GM23338 (cell line): ENCODE measurements at regions not wholly inside any gene's neighbourhood (a gene's known extent, or its start where the extent isn't known, plus 50 kb on each side); places are given as distances from the start of the nearest gene placed in this dataset.

Experiments
- ATAC-seq: fragments of 200-7000 bp; cut with Tn5 transposase; 3 replicates; pipeline ENCODE4 v1.9.1; 2020
- DNase-seq: peaks from one replicate; pipeline ENCODE4 v3.0.0-alpha.2; 2015; ENCODE audit warnings: low spot score
- H2AFZ ChIP-seq: fragments of 200-600 bp; sonication (generic); 2 replicates; pipeline ENCODE4 v1.8.0; 2016; ENCODE audit warnings: antibody characterized with exemption, mild to moderate bottlenecking, moderate library complexity
- H3F3A ChIP-seq: fragments of 200-600 bp; sonication (generic); replicated peaks from 2 replicates; pipeline ENCODE4 v1.8.0; 2017; ENCODE audit warnings: antibody characterized with exemption, mixed run types, low read depth
- H3K27ac ChIP-seq: fragments of 200-600 bp; sonication (generic); 2 replicates; pipeline ENCODE4 v1.6.1; 2016; ENCODE audit warnings: low read depth
- H3K27me3 ChIP-seq: fragments of 200-600 bp; sonication (generic); 2 replicates; pipeline ENCODE4 v1.8.0; 2016; ENCODE audit warnings: mild to moderate bottlenecking, mixed run types, moderate library complexity; ENCODE audit not compliant: insufficient read depth
- H3K36me3 ChIP-seq: fragments of 200-600 bp; sonication (generic); 2 replicates; pipeline ENCODE4 v1.8.0; 2016; ENCODE audit warnings: mild to moderate bottlenecking; ENCODE audit not compliant: insufficient read depth
- H3K4me1 ChIP-seq: fragments of 200-600 bp; sonication (generic); 2 replicates; pipeline ENCODE4 v1.8.0; 2016; ENCODE audit warnings: mild to moderate bottlenecking, moderate library complexity; ENCODE audit not compliant: insufficient read depth
- H3K4me2 ChIP-seq: fragments of 200-600 bp; sonication (generic); 2 replicates; pipeline ENCODE4 v1.7.1; 2017; ENCODE audit warnings: mixed run types
- H3K4me3 ChIP-seq: fragments of 200-600 bp; sonication (generic); 2 replicates; pipeline ENCODE4 v1.6.1; 2016; ENCODE audit warnings: mixed run types
- H3K79me2 ChIP-seq: fragments of 200-600 bp; sonication (generic); replicated peaks from 2 replicates; pipeline ENCODE4 v1.8.0; 2017; ENCODE audit warnings: mild to moderate bottlenecking; ENCODE audit not compliant: insufficient read depth
- H3K9me2 ChIP-seq: fragments of 200-600 bp; sonication (generic); 2 replicates; pipeline ENCODE4 v1.8.0; 2017; ENCODE audit not compliant: insufficient read depth
- H4K20me1 ChIP-seq: fragments of 200-600 bp; sonication (generic); replicated peaks from 2 replicates; pipeline ENCODE4 v1.8.0; 2017; ENCODE audit warnings: mild to moderate bottlenecking; ENCODE audit not compliant: insufficient read depth
- H3K27ac Mint-ChIP-seq: 2 replicates; pipeline ENCODE4 v1.8.0; 2020; ENCODE audit warnings: inconsistent platforms, mild to moderate bottlenecking, moderate library complexity, mixed read lengths
- H3K27me3 Mint-ChIP-seq: 3 replicates; pipeline ENCODE4 v1.8.0; 2022; ENCODE audit warnings: low read depth, mild to moderate bottlenecking, moderate library complexity, mixed read lengths, inconsistent platforms; ENCODE audit not compliant: insufficient read depth, poor library complexity
- H3K36me3 Mint-ChIP-seq: 3 replicates; pipeline ENCODE4 v1.8.0; 2021; ENCODE audit warnings: low read depth, mild to moderate bottlenecking, inconsistent platforms, moderate library complexity, mixed read lengths
- H3K4me1 Mint-ChIP-seq: 3 replicates; pipeline ENCODE4 v1.8.0; 2020; ENCODE audit warnings: mild to moderate bottlenecking, inconsistent platforms, mixed read lengths
- H3K4me3 Mint-ChIP-seq: 3 replicates; pipeline ENCODE4 v1.8.0; 2021; ENCODE audit warnings: moderate library complexity, mild to moderate bottlenecking, inconsistent platforms, mixed read lengths
- H3K9me3 Mint-ChIP-seq: 3 replicates; pipeline ENCODE4 v1.8.0; 2020; ENCODE audit warnings: moderate library complexity, mild to moderate bottlenecking, inconsistent platforms, mixed read lengths
- CREB1 ChIP-seq: fragments of 250-450 bp; sonication (Bioruptor Pico); IDR thresholded peaks from 2 replicates; pipeline ENCODE4 v1.5.0; 2020; ENCODE audit warnings: low read depth, mild to moderate bottlenecking, moderate library complexity
- EZH2 ChIP-seq: fragments of 200-600 bp; sonication (generic); IDR thresholded peaks from one replicate; pipeline ENCODE4 v1.8.0; 2017; ENCODE audit warnings: antibody characterized with exemption, mild to moderate bottlenecking, low read depth; ENCODE audit not compliant: unreplicated experiment
- EZH2phosphoT487 ChIP-seq: fragments of 200-600 bp; sonication (generic); IDR thresholded peaks from one replicate; pipeline ENCODE4 v1.8.1; 2018; ENCODE audit warnings: antibody characterized with exemption; ENCODE audit not compliant: unreplicated experiment
- JUNB ChIP-seq: IDR thresholded peaks from one replicate; pipeline ENCODE4 v1.6.1; 2016; ENCODE audit warnings: antibody characterized with exemption; ENCODE audit not compliant: unreplicated experiment
- NANOG ChIP-seq: IDR thresholded peaks from 2 replicates; pipeline ENCODE4 v1.6.1; 2016; ENCODE audit warnings: antibody characterized with exemption, borderline replicate concordance
- POLR2AphosphoS5 ChIP-seq: IDR thresholded peaks from 2 replicates; pipeline ENCODE4 v1.6.1; 2016; ENCODE audit warnings: antibody characterized with exemption, low read depth
- STAT1 ChIP-seq: IDR thresholded peaks from one replicate; pipeline ENCODE4 v1.6.1; 2016; ENCODE audit warnings: antibody characterized with exemption; ENCODE audit not compliant: unreplicated experiment
- ZNF114 ChIP-seq: fragments of 250-450 bp; sonication (Bioruptor Pico); IDR thresholded peaks from 2 replicates; pipeline ENCODE4 v1.5.0; 2020; ENCODE audit warnings: mild to moderate bottlenecking, moderate library complexity
- ZNF331 ChIP-seq: fragments of 250-450 bp; sonication (Bioruptor Pico); IDR thresholded peaks from 2 replicates; pipeline ENCODE4 v1.5.0; 2020; ENCODE audit warnings: low read depth, mild to moderate bottlenecking, moderate library complexity
- TF ChIP-seq, protein P1 (sequence below): IDR thresholded peaks from 2 replicates; pipeline ENCODE4 v1.6.1; 2016; ENCODE audit warnings: antibody characterized with exemption
- TF ChIP-seq, protein P2 (sequence below), 2 experiments: fragments of 200-600 bp in 1 of 2; sonication (generic) in 1 of 2; conservative IDR thresholded peaks; 2 replicates each; pipeline versions ENCODE4 v1.5.1 to v1.6.1; 2016 to 2017; ENCODE audit warnings: antibody characterized with exemption in 2 of 2, low read depth in 2 of 2, mild to moderate bottlenecking in 2 of 2, moderate library complexity in 1 of 2
- TF ChIP-seq, protein P3 (sequence below): IDR thresholded peaks from one replicate; pipeline ENCODE4 v1.6.1; 2018; ENCODE audit warnings: antibody characterized with exemption; ENCODE audit not compliant: unreplicated experiment
- TF ChIP-seq, protein P4 (sequence below): fragments of 250-450 bp; sonication (Bioruptor Pico); IDR thresholded peaks from 2 replicates; pipeline ENCODE4 v1.5.0; 2020; ENCODE audit warnings: mild to moderate bottlenecking, moderate library complexity

DNA sequence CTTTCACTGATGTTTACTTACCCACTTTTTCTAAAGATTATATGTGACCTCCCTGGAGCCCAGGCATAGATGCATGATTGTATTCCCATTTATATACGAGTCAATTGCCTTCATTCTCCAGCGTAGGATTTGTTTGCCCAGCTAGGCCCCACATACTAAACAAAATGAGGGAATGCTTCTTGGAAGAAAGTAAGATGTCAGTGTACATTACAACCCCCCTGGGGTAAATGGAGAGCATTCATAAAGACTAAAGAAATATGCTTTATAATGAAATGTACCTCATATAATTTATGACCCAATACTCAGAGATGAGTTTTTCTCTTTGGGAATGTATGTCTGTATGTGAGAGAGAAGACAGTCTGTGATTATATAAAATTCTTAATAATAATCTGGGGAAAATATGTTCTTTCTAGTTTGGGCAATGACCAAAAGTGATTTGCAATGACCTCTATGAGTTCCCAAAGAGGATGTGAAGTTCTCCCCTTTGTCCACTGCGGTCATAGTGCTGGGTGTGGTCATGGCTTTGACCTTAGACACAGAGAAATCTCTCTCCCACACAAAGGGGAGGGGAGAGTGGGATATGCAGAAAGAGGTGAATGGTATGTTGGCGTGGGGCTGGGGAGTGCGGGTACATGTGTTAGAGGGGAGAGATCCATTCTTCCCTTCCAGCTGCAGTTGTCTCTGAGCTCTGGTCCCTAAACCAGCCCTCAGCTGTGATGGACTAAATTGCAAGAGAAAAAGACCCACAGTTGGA lies 175.6 kb downstream of the EN1 start:
- Histone ChIP-seq H3K27me3 (no peaks in the 10 kb centered on the region), H3F3A (no peaks in the 10 kb centered on the region), H3K27ac (no peak overlapping the region), H3K4me2 (no peak overlapping the region), H3K9me2 (peaks cover 5% of the 10 kb centered on the region; the same call in 1 of the 2 replicates), H3K36me3 (no peaks in the 10 kb centered on the region), H4K20me1 (no peaks in the 10 kb centered on the region), H3K79me2 (no peaks in the 10 kb centered on the region), H2AFZ (no peak overlapping the region), H3K4me3 (no peak overlapping the region), H3K4me1 (no peaks in the 10 kb centered on the region)
- no peak overlapping the region for H3K4me3 Mint-ChIP-seq
- no peak for DNase-seq
- no peaks in the 10 kb centered on the region for H3K9me3 Mint-ChIP-seq
- no peaks in the 10 kb centered on the region for H3K36me3 Mint-ChIP-seq
- H3K27me3 Mint-ChIP-seq, result peaks cover 2% of the 10 kb centered on the region
- no peaks in the 10 kb centered on the region for H3K4me1 Mint-ChIP-seq
- no peak for ATAC-seq
- TF ChIP-seq EZH2phosphoT487, result no peak
- TF ChIP-seq, protein P1, sequence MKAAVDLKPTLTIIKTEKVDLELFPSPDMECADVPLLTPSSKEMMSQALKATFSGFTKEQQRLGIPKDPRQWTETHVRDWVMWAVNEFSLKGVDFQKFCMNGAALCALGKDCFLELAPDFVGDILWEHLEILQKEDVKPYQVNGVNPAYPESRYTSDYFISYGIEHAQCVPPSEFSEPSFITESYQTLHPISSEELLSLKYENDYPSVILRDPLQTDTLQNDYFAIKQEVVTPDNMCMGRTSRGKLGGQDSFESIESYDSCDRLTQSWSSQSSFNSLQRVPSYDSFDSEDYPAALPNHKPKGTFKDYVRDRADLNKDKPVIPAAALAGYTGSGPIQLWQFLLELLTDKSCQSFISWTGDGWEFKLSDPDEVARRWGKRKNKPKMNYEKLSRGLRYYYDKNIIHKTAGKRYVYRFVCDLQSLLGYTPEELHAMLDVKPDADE, result no peak
- TF ChIP-seq, protein P2, sequence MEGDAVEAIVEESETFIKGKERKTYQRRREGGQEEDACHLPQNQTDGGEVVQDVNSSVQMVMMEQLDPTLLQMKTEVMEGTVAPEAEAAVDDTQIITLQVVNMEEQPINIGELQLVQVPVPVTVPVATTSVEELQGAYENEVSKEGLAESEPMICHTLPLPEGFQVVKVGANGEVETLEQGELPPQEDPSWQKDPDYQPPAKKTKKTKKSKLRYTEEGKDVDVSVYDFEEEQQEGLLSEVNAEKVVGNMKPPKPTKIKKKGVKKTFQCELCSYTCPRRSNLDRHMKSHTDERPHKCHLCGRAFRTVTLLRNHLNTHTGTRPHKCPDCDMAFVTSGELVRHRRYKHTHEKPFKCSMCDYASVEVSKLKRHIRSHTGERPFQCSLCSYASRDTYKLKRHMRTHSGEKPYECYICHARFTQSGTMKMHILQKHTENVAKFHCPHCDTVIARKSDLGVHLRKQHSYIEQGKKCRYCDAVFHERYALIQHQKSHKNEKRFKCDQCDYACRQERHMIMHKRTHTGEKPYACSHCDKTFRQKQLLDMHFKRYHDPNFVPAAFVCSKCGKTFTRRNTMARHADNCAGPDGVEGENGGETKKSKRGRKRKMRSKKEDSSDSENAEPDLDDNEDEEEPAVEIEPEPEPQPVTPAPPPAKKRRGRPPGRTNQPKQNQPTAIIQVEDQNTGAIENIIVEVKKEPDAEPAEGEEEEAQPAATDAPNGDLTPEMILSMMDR (conservative IDR thresholded peaks at IDR 0.05; ENCODE audit: low read depth in 2 of 2), result no peak
- TF ChIP-seq, protein P3, sequence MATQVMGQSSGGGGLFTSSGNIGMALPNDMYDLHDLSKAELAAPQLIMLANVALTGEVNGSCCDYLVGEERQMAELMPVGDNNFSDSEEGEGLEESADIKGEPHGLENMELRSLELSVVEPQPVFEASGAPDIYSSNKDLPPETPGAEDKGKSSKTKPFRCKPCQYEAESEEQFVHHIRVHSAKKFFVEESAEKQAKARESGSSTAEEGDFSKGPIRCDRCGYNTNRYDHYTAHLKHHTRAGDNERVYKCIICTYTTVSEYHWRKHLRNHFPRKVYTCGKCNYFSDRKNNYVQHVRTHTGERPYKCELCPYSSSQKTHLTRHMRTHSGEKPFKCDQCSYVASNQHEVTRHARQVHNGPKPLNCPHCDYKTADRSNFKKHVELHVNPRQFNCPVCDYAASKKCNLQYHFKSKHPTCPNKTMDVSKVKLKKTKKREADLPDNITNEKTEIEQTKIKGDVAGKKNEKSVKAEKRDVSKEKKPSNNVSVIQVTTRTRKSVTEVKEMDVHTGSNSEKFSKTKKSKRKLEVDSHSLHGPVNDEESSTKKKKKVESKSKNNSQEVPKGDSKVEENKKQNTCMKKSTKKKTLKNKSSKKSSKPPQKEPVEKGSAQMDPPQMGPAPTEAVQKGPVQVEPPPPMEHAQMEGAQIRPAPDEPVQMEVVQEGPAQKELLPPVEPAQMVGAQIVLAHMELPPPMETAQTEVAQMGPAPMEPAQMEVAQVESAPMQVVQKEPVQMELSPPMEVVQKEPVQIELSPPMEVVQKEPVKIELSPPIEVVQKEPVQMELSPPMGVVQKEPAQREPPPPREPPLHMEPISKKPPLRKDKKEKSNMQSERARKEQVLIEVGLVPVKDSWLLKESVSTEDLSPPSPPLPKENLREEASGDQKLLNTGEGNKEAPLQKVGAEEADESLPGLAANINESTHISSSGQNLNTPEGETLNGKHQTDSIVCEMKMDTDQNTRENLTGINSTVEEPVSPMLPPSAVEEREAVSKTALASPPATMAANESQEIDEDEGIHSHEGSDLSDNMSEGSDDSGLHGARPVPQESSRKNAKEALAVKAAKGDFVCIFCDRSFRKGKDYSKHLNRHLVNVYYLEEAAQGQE, result no peak
- TF ChIP-seq ZNF114, result no peak
- no peak for TF ChIP-seq CREB1
- TF ChIP-seq JUNB, result no peak
- no peak for TF ChIP-seq EZH2
- TF ChIP-seq POLR2AphosphoS5, result no peak
- TF ChIP-seq, protein P4, sequence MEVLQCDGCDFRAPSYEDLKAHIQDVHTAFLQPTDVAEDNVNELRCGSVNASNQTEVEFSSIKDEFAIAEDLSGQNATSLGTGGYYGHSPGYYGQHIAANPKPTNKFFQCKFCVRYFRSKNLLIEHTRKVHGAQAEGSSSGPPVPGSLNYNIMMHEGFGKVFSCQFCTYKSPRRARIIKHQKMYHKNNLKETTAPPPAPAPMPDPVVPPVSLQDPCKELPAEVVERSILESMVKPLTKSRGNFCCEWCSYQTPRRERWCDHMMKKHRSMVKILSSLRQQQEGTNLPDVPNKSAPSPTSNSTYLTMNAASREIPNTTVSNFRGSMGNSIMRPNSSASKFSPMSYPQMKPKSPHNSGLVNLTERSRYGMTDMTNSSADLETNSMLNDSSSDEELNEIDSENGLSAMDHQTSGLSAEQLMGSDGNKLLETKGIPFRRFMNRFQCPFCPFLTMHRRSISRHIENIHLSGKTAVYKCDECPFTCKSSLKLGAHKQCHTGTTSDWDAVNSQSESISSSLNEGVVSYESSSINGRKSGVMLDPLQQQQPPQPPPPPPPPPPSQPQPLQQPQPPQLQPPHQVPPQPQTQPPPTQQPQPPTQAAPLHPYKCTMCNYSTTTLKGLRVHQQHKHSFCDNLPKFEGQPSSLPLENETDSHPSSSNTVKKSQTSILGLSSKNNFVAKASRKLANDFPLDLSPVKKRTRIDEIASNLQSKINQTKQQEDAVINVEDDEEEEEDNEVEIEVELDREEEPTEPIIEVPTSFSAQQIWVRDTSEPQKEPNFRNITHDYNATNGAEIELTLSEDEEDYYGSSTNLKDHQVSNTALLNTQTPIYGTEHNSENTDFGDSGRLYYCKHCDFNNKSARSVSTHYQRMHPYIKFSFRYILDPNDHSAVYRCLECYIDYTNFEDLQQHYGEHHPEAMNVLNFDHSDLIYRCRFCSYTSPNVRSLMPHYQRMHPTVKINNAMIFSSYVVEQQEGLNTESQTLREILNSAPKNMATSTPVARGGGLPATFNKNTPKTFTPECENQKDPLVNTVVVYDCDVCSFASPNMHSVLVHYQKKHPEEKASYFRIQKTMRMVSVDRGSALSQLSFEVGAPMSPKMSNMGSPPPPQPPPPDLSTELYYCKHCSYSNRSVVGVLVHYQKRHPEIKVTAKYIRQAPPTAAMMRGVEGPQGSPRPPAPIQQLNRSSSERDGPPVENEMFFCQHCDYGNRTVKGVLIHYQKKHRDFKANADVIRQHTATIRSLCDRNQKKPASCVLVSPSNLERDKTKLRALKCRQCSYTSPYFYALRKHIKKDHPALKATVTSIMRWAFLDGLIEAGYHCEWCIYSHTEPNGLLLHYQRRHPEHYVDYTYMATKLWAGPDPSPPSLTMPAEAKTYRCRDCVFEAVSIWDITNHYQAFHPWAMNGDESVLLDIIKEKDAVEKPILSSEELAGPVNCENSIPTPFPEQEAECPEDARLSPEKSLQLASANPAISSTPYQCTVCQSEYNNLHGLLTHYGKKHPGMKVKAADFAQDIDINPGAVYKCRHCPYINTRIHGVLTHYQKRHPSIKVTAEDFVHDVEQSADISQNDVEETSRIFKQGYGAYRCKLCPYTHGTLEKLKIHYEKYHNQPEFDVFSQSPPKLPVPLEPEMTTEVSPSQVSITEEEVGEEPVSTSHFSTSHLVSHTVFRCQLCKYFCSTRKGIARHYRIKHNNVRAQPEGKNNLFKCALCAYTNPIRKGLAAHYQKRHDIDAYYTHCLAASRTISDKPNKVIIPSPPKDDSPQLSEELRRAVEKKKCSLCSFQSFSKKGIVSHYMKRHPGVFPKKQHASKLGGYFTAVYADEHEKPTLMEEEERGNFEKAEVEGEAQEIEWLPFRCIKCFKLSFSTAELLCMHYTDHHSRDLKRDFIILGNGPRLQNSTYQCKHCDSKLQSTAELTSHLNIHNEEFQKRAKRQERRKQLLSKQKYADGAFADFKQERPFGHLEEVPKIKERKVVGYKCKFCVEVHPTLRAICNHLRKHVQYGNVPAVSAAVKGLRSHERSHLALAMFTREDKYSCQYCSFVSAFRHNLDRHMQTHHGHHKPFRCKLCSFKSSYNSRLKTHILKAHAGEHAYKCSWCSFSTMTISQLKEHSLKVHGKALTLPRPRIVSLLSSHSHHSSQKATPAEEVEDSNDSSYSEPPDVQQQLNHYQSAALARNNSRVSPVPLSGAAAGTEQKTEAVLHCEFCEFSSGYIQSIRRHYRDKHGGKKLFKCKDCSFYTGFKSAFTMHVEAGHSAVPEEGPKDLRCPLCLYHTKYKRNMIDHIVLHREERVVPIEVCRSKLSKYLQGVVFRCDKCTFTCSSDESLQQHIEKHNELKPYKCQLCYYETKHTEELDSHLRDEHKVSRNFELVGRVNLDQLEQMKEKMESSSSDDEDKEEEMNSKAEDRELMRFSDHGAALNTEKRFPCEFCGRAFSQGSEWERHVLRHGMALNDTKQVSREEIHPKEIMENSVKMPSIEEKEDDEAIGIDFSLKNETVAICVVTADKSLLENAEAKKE (CRISPR knock-in tag), result no peak
- TF ChIP-seq ZNF331 (CRISPR knock-in tag), result no peak
- no peak for TF ChIP-seq STAT1
- no peak for TF ChIP-seq NANOG
- H3K27ac Mint-ChIP-seq, result no peak overlapping the region
